H1 (cell line): ENCODE measurements at regions not wholly inside any gene's neighbourhood (a gene's known extent, or its start where the extent isn't known, plus 50 kb on each side); places are given as distances from the start of the nearest gene placed in this dataset.

Source experiments
- CTCF ChIA-PET: fragments of 300-600 bp; sonication (Branson Sonifier 250); formaldehyde crosslinking; loops from one replicate; lab custom pipeline; 2021; ENCODE audit not compliant: partially characterized antibody; lab: Charles Lee
- POLR2A ChIA-PET: fragments of 300-600 bp; sonication (Branson Sonifier 250); formaldehyde crosslinking; loops from one replicate; lab custom pipeline; 2021; ENCODE audit warnings: inconsistent platforms; ENCODE audit not compliant: partially characterized antibody; lab: Charles Lee
- DNase-seq, 2 experiments: peaks; one replicate each; pipeline versions ENCODE4 v3.0.0 to v3.0.0-alpha.2; 2010 to 2022; ENCODE audit warnings: low spot score in 2 of 2, low read depth in 1 of 2, mixed read lengths in 1 of 2
- FAIRE-seq: peaks from 2 replicates; lab custom pipeline; 2011; peaks lifted over from hg19 to GRCh38; lab: Jason Lieb, UNC
- H2AFZ ChIP-seq: 2 replicates; pipeline ENCODE4 v1.8.1; 2012; ENCODE audit warnings: low read length, inconsistent platforms
- H2AK5ac ChIP-seq: 2 replicates; pipeline ENCODE4 v1.6.1; 2013; ENCODE audit warnings: low read depth, low read length
- H2BK120ac ChIP-seq: replicated peaks from 2 replicates; pipeline ENCODE3; 2013; ENCODE audit warnings: low read depth, low read length, inconsistent platforms
- H2BK12ac ChIP-seq: 2 replicates; pipeline ENCODE4 v1.6.1; 2013; ENCODE audit warnings: low read depth, low read length
- H2BK15ac ChIP-seq: 2 replicates; pipeline ENCODE4 v1.6.1; 2013; ENCODE audit warnings: low read length
- H2BK20ac ChIP-seq: 2 replicates; pipeline ENCODE4 v1.6.1; 2013; ENCODE audit warnings: low read length
- H2BK5ac ChIP-seq: 2 replicates; pipeline ENCODE4 v1.6.1; 2013; ENCODE audit warnings: low read depth, low read length
- H3K14ac ChIP-seq: 2 replicates; pipeline ENCODE4 v1.6.1; 2013; ENCODE audit warnings: inconsistent platforms; ENCODE audit not compliant: insufficient read length
- H3K18ac ChIP-seq: 2 replicates; pipeline ENCODE4 v1.6.1; 2013; ENCODE audit warnings: low read length; ENCODE audit errors: extremely low read depth
- H3K23ac ChIP-seq: 2 replicates; pipeline ENCODE4 v1.6.1; 2013; ENCODE audit warnings: inconsistent platforms; ENCODE audit not compliant: insufficient read length
- H3K23me2 ChIP-seq: 2 replicates; pipeline ENCODE4 v1.6.1; 2013; ENCODE audit warnings: low read depth, low read length
- H3K27ac ChIP-seq: 2 replicates; pipeline ENCODE4 v1.6.1; 2011; ENCODE audit warnings: low read depth, low read length, inconsistent platforms
- H3K27me3 ChIP-seq, 4 experiments: replicated peaks in 1 of 4; 1 replicate in 1 of 4; 2 replicates in 3 of 4; pipeline versions ENCODE4 v1.6.1 to v1.8.1; 2011 to 2013; ENCODE audit warnings: low read length in 3 of 4, mild to moderate bottlenecking in 3 of 4, inconsistent platforms in 2 of 4, mixed read lengths in 2 of 4, moderate library complexity in 1 of 4; ENCODE audit not compliant: control insufficient read depth in 3 of 4, insufficient read depth in 3 of 4; ENCODE audit errors: extremely low read depth in 1 of 4
- H3K36me3 ChIP-seq, 4 experiments: 2 replicates each; pipeline versions ENCODE4 v1.6.1 to v1.8.1; 2011 to 2013; ENCODE audit warnings: mild to moderate bottlenecking in 4 of 4, low read length in 3 of 4, moderate library complexity in 2 of 4, control low read depth in 1 of 4, inconsistent platforms in 1 of 4; ENCODE audit not compliant: insufficient read depth in 4 of 4, control insufficient read depth in 2 of 4
- H3K4ac ChIP-seq: replicated peaks from 2 replicates; pipeline ENCODE3; 2013; ENCODE audit warnings: low read length, low read depth, mixed read lengths, inconsistent platforms; ENCODE audit not compliant: insufficient read length
- H3K4me1 ChIP-seq, 4 experiments: replicated peaks in 1 of 4; 1 replicate in 1 of 4; 2 replicates in 3 of 4; pipeline versions ENCODE4 v1.6.1 to v1.8.1; 2011 to 2013; ENCODE audit warnings: low read length in 3 of 4, inconsistent platforms in 2 of 4, mixed read lengths in 1 of 4; ENCODE audit not compliant: insufficient read depth in 4 of 4, control insufficient read depth in 3 of 4
- H3K4me2 ChIP-seq, 2 experiments: 2 replicates each; pipeline versions ENCODE4 v1.6.1 to v1.8.1; 2011 to 2013; ENCODE audit warnings: low read depth in 2 of 2, low read length in 2 of 2, control low read depth in 1 of 2, inconsistent platforms in 1 of 2, mild to moderate bottlenecking in 1 of 2; ENCODE audit not compliant: insufficient read depth in 1 of 2
- H3K4me3 ChIP-seq, 4 experiments: fragments of 200-600, 300-600 bp in 1 of 4; sonication (generic), shearing (Covaris generic), sonication (Bioruptor Twin) in 1 of 4; 2 replicates each; pipeline versions ENCODE4 v1.5.1 to v1.8.1; 2011 to 2016; ENCODE audit warnings: low read length in 4 of 4, low read depth in 3 of 4, control low read depth in 2 of 4, inconsistent platforms in 2 of 4, mild to moderate bottlenecking in 2 of 4, mixed read lengths in 1 of 4, moderate library complexity in 1 of 4; ENCODE audit not compliant: insufficient read depth in 2 of 4; ENCODE audit errors: extremely low read depth in 1 of 4
- H3K56ac ChIP-seq: replicated peaks from 2 replicates; pipeline ENCODE3; 2013; ENCODE audit warnings: low read depth, mild to moderate bottlenecking, mixed read lengths, low read length, inconsistent platforms; ENCODE audit not compliant: insufficient read length
- H3K79me1 ChIP-seq: 2 replicates; pipeline ENCODE4 v1.6.1; 2013; ENCODE audit warnings: low read depth, low read length, control low read depth
- H3K79me2 ChIP-seq, 2 experiments: 2 replicates each; pipeline versions ENCODE4 v1.6.1 to v1.8.1; 2012 to 2013; ENCODE audit warnings: low read length in 2 of 2, mild to moderate bottlenecking in 2 of 2, inconsistent platforms in 1 of 2; ENCODE audit not compliant: insufficient read depth in 2 of 2, control insufficient read depth in 1 of 2
- H3K9ac ChIP-seq, 4 experiments: replicated peaks in 1 of 4; 1 replicate in 1 of 4; 2 replicates in 3 of 4; pipeline versions ENCODE4 v1.6.1 to v1.8.1; 2011 to 2013; ENCODE audit warnings: low read depth in 3 of 4, low read length in 3 of 4, control low read depth in 2 of 4, mild to moderate bottlenecking in 2 of 4, moderate library complexity in 2 of 4, inconsistent platforms in 1 of 4; ENCODE audit errors: extremely low read depth in 1 of 4
- H3K9me3 ChIP-seq, 2 experiments: 2 replicates each; pipeline versions ENCODE4 v1.6.1 to v1.8.1; 2012 to 2013; ENCODE audit warnings: mild to moderate bottlenecking in 2 of 2, moderate library complexity in 2 of 2, control low read depth in 1 of 2, inconsistent platforms in 1 of 2, low read depth in 1 of 2, low read length in 1 of 2, mixed read lengths in 1 of 2; ENCODE audit not compliant: insufficient read depth in 2 of 2
- H4K20me1 ChIP-seq, 2 experiments: replicated peaks in 1 of 2; 2 replicates each; pipeline versions ENCODE3 to v1.8.1; 2011 to 2013; ENCODE audit warnings: inconsistent platforms in 2 of 2, low read length in 2 of 2, mild to moderate bottlenecking in 1 of 2; ENCODE audit not compliant: insufficient read depth in 2 of 2, control insufficient read depth in 1 of 2
- H4K5ac ChIP-seq: 2 replicates; pipeline ENCODE4 v1.6.1; 2013; ENCODE audit warnings: low read length, low read depth, mixed read lengths, inconsistent platforms; ENCODE audit not compliant: insufficient read length
- H4K8ac ChIP-seq: 2 replicates; pipeline ENCODE4 v1.8.0; 2013; ENCODE audit warnings: mild to moderate bottlenecking, moderate library complexity, low read length, inconsistent platforms; ENCODE audit not compliant: insufficient read depth; ENCODE audit errors: extremely low read depth
- H4K91ac ChIP-seq: replicated peaks from 2 replicates; pipeline ENCODE3; 2013; ENCODE audit warnings: low read length, mixed read lengths, inconsistent platforms; ENCODE audit not compliant: insufficient read length
- CHD1 ChIP-seq: IDR thresholded peaks from 2 replicates; pipeline ENCODE4 v1.6.1; 2012; ENCODE audit warnings: low read depth, low read length, improper control_type of control experiment
- JUN ChIP-seq: IDR thresholded peaks from 2 replicates; pipeline ENCODE4 v1.6.1; 2011; ENCODE audit warnings: low read depth, mild to moderate bottlenecking, improper control_type of control experiment, low read length
- KDM5A ChIP-seq: fragments of 200-600 bp; IDR thresholded peaks from 2 replicates; pipeline ENCODE4 v1.7.1; 2012; ENCODE audit warnings: mild to moderate bottlenecking, low read length, inconsistent platforms, mixed read lengths
- RBBP5 ChIP-seq: IDR thresholded peaks from 2 replicates; pipeline ENCODE4 v1.7.1; 2012; ENCODE audit warnings: low read depth, mild to moderate bottlenecking, inconsistent platforms, low read length, moderate library complexity, borderline replicate concordance
- RNF2 ChIP-seq: fragments of 200-900, 300-1000 bp; sonication (generic); IDR thresholded peaks from 2 replicates; pipeline ENCODE4 v1.7.1; 2016; ENCODE audit warnings: borderline replicate concordance, low read depth, mild to moderate bottlenecking, antibody characterized with exemption, low read length; ENCODE audit not compliant: poor library complexity, severe bottlenecking; ENCODE audit errors: missing control alignments
- SIN3A ChIP-seq, 2 experiments: IDR thresholded peaks in 1 of 2; conservative IDR thresholded peaks in 1 of 2; 2 replicates each; pipeline ENCODE4 v1.6.1; 2011 to 2012; ENCODE audit warnings: low read length in 2 of 2, improper control_type of control experiment in 1 of 2, low read depth in 1 of 2, mild to moderate bottlenecking in 1 of 2
- SRF ChIP-seq: IDR thresholded peaks from 2 replicates; pipeline ENCODE4 v1.6.1; 2011; ENCODE audit warnings: mild to moderate bottlenecking, low read depth, low read length, moderate library complexity
- SUZ12 ChIP-seq: fragments of 200-600 bp; sonication (generic); IDR thresholded peaks from 2 replicates; pipeline ENCODE4 v1.6.1; 2012; ENCODE audit warnings: mild to moderate bottlenecking, inconsistent platforms, low read length, moderate library complexity, mixed read lengths
- WGBS, 2 experiments: shearing (Covaris generic) in 1 of 2; methylation state at CpG; one replicate each; pipeline versions ENCODE4 v1.1.6 to v1.1.7; 2013 to 2015; ENCODE audit warnings: low lambda C conversion rate in 2 of 2, mixed read lengths in 2 of 2, inconsistent platforms in 1 of 2, low coverage in 1 of 2, missing lambda C conversion rate in 1 of 2; ENCODE audit not compliant: insufficient replicate concordance in 2 of 2, insufficient coverage in 1 of 2, insufficient read length in 1 of 2; ENCODE audit errors: extremely low coverage in 1 of 2, missing lambda C conversion rate in 1 of 2; 5-methylcytosine and 5-hydroxymethylcytosine counted together
- TF ChIP-seq, protein P1 (sequence below): IDR thresholded peaks from 2 replicates; pipeline ENCODE4 v1.6.1; 2012; ENCODE audit warnings: inconsistent platforms

DNA sequence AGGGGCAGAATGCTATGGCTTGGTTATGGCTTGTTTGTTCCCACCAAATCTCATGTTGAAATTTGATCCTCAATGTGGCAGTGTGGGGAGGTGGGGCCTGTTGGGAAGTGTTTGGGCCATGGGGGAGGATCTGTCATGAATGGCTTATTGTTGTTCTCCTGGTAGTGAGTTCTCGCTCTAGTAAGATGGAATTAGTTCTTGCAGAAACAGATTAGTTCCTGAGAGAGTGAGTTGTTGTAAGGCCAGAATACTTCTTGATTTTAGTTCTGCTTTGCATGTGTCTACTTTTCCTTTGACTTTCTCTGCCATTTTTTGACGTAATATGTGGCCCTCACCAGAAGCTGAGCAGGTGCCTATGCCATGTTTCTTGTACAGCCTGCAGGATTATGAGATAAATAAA, 188.2 kb downstream of the KIF20B start:
- H3K23me2 ChIP-seq: no peaks in the 10 kb centered on the region
- no peak overlapping the region for H2BK5ac ChIP-seq
- no peak overlapping the region for H2BK120ac ChIP-seq
- H4K20me1 ChIP-seq: no peaks in the 10 kb centered on the region
- H3K14ac ChIP-seq: no peak overlapping the region
- no peak overlapping the region for H2AFZ ChIP-seq
- H3K4me2 ChIP-seq: no peak overlapping the region
- no peak overlapping the region for H3K4me3 ChIP-seq
- WGBS, 2 experiments: 94% methylated on average over 2 of the region's 2 CpGs; no CpG with 5 or more reads in 1 of the 2 experiments
- no peak for DNase-seq
- no peak for TF ChIP-seq KDM5A
- TF ChIP-seq, protein P1, sequence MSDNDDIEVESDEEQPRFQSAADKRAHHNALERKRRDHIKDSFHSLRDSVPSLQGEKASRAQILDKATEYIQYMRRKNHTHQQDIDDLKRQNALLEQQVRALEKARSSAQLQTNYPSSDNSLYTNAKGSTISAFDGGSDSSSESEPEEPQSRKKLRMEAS: no peak
- TF ChIP-seq CHD1: no peak
- TF ChIP-seq SIN3A (conservative IDR thresholded peaks at IDR 0.05 in 1 of 2, IDR thresholded peaks at IDR 0.05 in 1 of 2; ENCODE audit: low read depth in 1 of 2, low read length in 2 of 2): no peak
- no peak for TF ChIP-seq SRF
- no peak for TF ChIP-seq SUZ12
- no peak for TF ChIP-seq JUN
- no peak for TF ChIP-seq RBBP5
- TF ChIP-seq RNF2: no peak
- no peaks in the 10 kb centered on the region for H3K36me3 ChIP-seq
- no peak overlapping the region for H3K27ac ChIP-seq
- H3K9me3 ChIP-seq: no peaks in the 10 kb centered on the region
- no peak overlapping the region for H4K91ac ChIP-seq
- H3K9ac ChIP-seq: no peak overlapping the region
- H3K79me2 ChIP-seq: no peaks in the 10 kb centered on the region
- no peaks in the 10 kb centered on the region for H3K27me3 ChIP-seq
- ChIA-PET CTCF (no interaction called here), POLR2A (no interaction called here)
- no peak overlapping the region for H2BK12ac ChIP-seq
- H3K4me1 ChIP-seq: no peaks in the 10 kb centered on the region; a peak in 1 of 7 replicates
- no peaks in the 10 kb centered on the region for H3K79me1 ChIP-seq
- H3K4ac ChIP-seq: no peak overlapping the region
- H4K8ac ChIP-seq: no peak overlapping the region
- H3K23ac ChIP-seq: no peak overlapping the region
- FAIRE-seq: no peak
- no peak overlapping the region for H2BK20ac ChIP-seq
- H4K5ac ChIP-seq: no peak overlapping the region
- H3K56ac ChIP-seq: no peak overlapping the region
- H2AK5ac ChIP-seq: no peak overlapping the region
- H2BK15ac ChIP-seq: no peak overlapping the region
- no peak overlapping the region for H3K18ac ChIP-seq
